Activated naive CD4-positive, alpha-beta T cell (primary cell): ENCODE measurements at regions not wholly inside any gene's neighbourhood (a gene's known extent, or its start where the extent isn't known, plus 50 kb on each side); places are given as distances from the start of the nearest gene placed in this dataset.

ENCODE experiments used
- DNase-seq, 4 experiments: peaks; one replicate each; lab custom pipeline; 2025; lab: John Stamatoyannopoulos, UW

DNA sequence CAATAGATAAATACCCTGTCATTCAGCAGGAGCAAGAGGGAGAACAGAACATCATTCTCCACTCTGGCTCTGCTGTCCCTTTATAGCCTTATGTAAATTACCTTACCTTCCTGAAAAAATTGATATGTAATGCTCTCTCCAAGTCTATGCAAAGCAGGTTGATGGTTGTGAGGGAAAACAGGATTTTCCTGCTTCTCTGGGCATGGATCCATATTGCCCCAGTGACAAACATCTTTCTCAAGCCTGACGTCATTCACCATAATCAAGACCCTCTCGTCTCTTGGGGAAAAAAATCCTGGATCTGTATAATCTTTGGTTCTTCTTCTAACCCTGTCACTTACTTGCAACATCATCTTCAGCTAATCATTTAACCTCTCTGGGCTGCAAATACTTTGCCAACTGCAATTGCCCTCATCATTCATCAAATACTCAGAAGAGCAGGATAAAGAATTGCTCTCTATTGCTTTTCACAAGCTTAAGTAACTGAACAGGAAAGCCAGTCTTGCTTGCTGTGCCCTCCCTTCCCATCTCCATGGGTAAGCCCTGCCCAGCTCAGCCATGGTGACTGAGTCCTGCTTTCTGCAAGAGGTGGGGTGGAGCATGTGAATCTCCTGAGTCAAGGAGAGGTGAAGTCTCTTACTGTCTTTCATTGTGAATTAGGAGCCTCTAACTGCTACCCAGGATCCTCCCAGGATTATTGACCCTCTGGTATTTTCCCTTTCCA is 123.7 kb upstream of the KLF7 start:
- no peak for DNase-seq

DNA sequence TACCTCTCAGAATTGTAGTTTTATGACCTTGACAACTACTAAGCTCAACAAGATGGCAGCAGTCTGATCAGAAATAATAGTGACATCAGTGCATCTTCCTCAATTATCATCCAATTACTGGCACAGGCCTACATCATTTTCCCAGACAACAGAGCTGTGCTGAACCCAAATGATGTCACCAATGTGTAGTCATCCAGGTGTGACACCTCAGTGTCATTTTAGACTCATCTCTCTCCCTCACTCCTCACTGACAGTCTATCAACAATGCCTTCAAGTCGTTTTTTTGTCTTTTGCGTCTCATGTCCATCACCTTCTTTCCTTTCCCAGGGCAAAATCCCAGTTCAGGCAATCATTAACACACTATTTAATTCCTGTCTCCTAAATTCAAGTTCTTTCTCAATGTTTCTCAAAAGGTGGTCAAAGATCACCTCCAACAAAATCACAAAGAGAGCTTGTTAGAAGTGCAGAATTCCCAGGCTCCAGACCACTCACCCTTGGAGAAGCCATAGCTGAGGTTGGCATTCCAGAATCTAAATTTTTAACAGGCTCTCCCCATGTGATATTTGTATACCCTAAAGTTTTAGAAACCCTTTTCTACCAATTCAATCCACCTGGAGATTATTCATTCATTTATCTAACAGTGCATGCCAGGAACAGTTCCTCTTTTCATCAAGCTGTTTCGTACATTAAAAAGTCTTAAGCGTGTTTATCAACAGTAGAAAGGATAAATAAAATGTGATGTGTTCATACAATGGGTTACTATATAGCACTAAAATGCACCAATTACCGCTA is 125.3 kb upstream of the KLF7 start:
- no peak for DNase-seq

DNA sequence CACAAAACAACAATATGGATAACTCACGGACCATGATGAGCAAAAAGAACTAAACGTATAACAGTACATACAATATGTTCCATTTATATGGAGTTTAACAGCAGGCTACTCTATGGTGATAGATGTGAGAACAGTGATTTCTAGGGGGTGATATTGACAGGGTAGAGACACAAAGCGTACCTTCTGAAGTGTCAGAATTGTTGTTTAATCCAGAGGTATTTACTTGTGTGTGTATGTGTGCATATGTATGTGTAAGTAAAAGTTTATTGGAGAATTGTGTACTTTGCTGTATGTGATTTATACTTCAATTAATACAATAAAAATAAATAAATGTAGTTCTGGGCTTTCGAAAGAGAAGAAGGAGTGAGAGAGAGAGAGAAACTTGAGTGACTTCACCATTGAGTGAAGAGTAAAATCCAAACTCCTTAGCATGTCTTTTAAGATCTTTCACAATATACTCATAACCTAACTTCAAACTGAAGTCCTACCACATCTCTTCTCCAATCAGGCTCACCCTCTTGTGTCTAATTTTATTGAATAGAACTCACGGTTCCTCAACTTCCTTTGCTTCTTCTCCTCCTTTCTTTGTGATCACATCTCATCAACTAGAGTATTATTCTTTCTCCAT is 126.0 kb upstream of the KLF7 start:
- no peak for DNase-seq

DNA sequence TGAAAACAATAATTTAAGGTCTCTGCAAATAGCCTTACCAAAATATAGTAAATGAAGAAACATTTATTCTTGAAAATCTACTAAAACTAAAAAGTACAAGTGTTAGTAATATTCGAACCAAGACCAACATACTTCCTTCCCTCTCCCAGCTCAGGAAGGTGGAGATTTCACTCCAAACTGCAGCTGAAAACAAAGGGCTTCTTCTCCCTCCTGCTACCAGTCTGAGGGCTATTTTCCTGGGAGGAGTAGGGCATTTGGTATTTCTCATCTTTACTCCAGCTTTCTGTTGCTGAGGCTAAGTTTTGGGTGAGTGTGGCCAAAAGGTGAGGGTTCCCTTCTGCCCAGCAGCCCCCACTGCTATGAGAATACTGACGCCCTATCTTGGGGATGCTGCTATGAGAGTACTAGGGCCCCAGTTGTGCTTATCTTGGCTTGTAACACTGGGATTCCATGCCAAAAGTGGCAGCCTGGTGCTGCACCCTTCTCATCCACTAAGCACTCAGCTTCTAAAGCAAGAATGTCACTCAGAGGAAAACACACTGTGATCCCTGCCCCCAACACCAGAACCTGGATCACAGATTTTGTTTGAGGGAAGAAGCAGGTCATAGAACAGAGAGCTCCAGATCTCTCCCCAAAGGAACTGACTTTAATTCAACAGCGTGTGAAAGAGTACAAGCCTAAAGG is 130.7 kb upstream of the KLF7 start:
- DNase-seq: no peak

DNA sequence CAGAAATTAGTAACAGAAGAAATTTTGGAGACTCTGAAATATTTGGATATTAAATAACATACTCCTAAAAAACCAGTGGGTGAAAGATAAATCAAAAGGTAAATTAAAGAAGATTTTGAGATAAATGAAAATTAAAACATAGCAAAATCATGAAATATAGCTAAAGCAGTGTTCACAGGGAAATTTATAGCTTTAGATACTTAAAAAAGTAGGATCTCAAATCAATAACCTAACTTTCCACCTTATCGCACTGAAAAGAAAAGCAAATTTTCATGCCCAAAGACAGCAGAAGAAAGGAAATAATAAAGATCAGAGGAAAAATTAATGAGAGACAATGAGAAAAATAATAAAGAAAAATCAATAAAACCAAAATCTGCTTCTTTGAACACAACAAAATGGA is 135.1 kb upstream of the KLF7 start:
- no peak for DNase-seq

DNA sequence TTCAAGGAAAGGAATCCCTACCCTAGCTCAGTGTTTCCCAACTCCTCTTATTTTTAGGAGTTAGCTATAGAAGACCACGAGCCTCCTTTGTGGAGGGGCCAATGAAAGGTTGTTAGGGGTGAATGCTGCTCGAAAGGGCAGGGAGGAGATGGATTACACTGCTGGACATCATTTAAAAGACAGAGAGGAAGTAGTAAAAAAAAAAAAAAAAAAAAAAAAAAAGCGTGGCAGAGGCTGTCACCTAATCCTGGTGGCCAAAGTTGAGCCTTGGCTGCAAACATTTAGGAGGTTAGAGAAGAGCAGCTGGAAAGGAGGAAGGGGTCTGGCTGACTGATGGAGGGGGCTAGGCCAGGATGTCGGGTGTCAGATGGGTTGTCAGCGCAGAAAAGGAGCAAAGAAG is 139.0 kb upstream of the KLF7 start:
- DNase-seq: no peak

DNA sequence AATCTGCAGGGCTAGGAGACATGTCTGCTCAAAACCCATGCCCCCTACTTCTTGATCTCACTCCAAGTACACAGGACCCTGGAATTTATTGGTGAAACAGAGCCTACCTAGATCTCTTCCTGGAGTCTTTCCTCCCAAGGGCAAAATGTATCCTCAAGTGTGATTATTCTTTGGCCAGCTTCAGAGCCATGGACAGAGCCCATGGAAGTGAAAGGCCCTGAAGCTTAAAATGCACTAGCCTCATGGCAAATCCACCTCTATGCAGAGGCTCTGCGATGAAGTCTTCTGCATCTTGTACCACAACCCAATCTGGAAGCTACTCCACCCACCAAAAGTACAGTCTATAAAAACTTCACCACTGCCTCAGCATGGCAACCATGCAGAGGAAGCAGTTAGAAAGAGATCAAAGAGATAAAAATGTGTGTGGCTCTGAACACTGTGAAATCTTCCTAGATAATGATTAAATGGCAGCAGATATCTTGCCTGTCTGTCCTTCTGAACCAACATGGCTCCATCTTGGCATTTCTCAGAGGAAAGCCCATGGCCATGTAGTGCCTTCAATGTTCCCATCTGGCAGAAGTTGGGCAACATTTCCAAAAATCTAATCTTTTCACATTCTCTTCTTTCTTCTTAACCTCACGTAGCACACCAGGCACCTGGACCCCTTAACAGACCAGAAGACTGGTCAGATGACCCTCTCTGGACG is 142.9 kb upstream of the KLF7 start:
- no peak for DNase-seq

DNA sequence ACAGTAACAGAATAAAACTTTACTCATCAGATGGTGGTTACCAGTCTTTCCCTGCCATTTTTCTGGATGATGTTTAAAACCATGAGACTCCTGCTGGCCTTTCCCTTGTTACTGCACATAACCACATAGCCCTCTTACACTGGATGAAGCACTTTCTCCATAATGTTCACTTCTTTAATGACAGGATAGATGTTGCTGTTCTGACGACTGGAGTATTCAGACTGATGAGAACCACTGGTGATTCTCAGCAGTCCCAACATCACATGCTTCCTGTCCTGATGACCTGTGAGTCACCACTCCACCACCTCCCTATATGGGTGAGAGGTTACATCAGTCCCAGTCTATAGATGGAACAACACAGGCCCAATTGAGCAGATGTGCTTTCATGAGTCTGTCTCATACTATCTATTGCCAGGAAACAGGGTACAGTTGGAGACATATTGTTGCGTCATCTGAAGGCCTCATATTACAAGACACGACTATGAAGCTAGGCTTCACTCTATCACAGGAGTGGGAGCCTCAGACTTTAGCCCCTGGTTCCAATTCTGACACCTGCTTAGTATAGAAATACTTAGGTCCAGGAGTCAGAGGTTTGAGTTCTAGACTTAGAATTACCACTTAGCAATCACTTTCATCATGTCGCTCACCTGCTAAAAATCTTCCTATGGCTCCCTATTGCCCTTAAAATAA is 145.7 kb upstream of the KLF7 start:
- no peak for DNase-seq

DNA sequence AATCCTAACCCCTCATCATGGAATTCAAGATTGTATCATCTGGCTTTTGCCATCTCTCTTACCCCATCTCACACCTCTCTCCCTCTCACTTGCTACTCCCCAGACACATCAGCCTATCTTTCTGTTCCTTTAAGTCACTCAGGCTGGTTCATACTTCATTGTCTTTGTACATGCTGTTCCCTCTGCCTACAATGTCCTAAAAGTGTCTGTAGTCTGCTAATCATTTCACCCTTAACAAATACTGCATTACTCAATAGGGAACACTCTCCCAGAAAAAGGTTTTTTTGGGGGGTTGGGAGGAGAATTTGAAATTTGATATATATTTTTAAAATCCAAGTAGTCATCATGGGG is 146.2 kb upstream of the KLF7 start:
- DNase-seq: no peak

DNA sequence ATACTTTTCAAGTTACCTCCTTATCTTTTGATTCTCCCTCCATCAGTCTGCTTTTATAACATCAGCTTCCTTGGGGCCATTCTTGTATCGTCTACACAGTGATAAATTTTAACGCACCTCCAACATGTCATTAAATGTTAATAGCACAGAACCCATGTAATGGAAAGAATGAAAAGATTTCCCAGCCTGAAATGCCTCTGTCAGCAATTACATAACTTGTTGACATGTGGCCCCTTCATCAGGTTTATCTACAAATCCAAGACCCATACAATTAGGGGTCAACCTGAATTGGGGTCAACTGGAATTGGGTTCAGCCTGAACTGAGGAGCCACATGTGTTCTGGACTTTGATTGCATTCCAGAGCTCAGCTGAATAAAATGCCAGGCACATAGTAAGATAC is 148.2 kb upstream of the KLF7 start:
- DNase-seq: no peak

DNA sequence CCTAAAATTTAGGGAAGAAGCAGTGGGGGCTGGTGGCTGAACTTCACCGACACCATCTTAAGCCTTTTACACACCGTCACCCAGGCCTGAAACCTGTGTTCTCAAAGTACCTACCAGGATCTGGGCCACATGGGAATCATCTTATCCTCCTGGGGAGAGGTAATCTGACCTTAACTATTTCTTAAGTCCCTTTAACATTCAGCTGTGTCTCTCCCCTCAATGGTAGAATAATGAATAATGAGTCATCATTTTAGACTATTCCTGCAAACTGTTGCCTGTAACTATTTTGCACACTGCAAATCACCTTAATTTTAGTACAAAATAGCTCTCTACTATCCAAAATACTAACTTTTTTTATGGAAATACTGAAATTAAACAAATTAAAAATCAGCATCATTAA is 149.4 kb upstream of the KLF7 start:
- DNase-seq: no peak

DNA sequence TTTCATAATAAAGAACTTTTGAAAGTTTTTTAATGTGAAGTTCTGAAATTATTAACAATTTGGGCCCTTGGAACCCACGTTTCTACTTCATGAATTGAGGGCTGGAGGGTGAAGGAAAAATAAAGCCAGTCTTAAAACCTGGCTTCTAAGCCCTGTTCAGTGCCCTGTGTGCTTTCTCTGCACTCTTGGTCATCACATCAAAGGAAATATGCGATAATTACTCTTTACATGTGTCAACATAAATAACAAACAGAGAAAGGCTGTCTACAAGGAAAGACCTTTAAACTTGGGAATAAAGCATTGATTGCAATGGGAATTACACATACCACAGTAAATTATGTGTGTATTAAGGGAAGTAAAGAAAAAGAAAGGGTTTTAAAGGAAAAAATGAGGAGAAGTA is 150.7 kb upstream of the KLF7 start:
- DNase-seq: no peak

DNA sequence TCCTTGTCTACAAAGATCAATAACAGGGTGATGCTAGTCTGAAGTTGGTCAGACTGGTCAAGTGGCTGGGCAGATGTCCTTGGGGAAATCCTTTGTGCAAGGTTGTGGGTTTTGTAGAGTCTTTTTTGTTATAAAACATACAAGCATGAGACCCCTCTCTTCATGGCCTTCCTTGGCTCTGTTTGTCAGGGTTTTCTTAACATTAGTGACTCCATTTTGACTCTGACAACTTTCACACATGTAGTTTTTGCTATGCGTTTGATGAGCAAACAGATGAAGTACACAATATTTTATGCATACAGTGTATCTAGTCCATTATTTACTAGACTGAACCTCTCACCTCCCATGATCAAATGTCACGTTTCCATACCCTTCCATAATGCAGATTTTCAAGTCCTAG is 151.2 kb upstream of the KLF7 start:
- no peak for DNase-seq

DNA sequence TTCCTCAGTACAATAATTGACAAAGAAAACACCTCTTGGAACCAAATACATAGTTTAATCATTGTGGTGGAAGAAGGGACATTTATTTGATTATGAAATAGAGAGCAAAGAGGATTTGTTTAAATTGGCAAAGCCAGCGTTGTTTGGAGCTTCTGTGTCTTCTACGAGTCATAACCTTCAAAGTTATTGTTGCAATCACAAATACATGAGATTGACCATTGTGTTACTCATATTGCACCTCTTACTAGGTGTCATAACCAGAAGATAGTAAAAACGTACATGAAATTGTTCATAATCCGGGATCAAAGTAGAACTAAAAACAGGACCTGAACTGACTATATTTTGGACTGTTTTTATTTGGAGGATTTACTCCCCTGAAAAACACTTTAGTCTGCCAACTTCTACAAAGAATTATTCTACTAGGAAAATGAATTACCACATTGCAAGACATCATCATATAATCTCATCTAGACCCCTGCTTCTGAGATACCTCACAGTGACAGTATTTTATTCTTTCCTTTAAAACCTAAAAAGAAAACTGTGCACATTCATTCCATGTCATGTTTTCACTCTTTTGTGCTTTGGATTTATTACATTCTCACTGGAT is 151.7 kb upstream of the KLF7 start:
- DNase-seq: no peak

DNA sequence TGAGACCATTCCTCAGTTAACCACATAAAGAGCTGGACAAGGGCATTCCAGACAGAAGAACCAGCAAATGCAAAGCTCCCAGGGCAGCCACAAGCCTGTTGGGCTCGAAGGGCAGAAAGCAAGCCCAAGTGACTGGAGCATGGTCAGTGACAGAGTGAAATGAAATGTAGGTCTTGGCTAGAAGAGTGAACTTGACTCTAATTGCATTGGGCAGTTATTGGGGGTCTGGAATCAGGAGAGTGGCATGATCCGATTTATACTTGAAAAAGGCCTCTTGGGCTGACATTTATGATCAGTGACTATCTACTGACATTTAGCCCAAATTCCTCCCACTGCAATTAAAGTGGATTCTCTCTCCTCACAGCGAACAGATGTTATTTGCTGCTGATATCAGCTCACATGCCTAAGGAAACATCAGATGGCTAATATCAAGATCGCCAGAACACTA is 152.5 kb upstream of the KLF7 start:
- no peak for DNase-seq

DNA sequence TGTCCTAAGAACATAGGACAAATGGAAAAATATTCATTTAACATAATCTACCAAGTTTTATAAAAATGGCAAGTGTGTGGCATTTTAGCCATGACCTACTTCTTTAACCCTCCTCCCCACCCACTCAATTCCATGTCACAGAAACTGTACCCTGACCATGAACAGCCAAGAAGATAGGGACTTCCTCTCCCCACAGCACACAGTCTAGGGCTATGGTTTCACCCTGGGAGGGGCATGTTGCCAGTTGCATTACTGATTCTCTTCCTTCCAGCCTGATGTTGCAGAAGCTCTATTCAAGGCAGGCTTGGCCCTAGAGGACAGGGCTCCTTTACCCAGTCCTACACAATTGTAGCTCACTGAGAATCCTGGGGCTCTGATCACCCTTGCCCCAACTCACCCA is 153.6 kb upstream of the KLF7 start:
- DNase-seq: no peak

DNA sequence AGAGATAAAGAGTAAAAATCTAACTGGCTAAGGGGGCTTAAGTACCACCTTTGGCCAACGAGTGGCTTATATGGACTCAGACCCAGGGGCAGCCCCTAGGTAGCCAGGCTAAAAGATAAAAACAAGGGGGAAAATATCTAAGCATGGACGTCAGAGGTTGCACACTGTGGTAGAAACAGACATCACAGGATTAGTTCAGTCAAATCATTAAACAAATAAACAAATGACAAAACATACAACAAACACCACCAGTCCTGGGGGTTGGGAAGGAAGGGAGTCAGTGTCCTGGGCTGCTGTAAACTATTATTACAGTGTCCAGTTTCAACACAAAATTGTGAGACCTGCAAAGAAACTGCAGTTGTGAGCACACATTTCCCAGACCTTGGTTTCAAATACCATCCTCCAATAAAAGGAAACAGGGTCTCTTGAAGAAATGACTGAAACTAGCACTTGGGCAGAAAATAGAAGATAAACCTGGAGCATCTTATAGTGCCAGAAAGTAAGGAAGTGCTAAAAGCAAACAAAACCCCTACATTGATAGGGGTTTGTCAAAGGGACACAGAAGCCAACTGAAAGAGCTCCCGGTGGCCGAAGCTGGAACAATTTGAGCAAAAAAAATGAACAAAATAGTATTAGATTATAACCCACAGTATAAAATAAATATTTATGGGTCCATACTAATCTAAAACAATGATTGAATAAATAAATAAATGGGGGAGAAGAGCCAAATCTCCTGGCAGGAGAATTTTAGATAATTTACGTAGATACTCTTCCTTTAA is 154.8 kb upstream of the KLF7 start:
- DNase-seq: no peak

DNA sequence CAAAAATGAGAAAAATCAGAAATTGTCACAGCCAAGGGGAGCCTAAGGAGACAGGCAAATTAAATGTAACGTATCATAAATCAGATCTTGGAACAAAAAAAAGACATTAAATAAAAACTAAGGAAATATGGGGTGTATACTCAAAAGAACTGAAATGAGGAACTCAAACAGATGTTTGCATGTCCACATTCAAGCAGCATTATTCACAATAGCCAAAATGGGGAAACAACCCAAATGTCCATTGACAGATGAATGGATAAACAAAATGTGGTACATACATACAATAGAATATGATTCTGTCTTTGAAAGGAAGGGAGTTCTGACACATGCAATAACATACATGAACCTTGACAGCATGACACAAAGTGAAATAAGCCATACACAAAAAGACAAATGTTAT is 155.8 kb upstream of the KLF7 start:
- DNase-seq: no peak

DNA sequence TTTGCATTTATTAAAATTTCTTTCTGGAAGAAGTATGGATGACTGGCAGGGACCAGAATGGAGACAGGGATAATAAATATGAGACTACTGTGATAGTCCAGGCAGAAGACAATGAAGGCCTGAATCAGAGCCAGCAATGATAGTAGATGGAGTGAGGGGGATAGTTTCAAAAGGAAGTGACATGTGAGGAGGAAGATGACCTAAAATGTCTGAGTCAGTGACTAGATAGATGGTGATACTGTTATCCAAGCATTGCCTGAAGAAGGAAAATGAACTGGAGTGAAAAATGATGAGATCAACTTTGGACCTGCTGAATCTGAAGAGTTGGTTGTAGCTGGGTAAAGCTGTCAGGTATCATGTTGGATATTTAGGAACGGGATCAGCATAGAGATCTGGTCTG is 158.3 kb upstream of the KLF7 start:
- no peak for DNase-seq

DNA sequence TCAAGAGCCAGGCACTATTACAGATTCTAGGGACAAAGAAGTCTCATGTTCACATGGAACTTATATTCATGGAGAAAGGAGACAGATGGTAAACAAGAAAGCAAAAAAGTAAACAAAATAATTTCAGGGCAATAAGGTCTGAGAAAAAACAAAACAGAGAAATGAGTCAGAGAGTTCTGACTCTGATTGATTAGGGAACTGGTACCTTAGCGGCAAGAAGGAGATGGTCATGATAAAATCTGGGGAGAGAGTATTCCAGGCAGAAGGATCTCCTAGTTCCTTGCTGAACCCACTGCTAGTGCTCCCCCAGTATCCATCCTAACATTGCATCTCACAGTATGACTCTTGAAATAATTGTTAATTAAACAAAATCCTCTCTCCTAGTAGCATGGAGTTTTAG is 161.8 kb upstream of the KLF7 start:
- no peak for DNase-seq
